ENCODE measurements at regions not wholly inside any gene's neighbourhood (a gene's known extent, or its start where the extent isn't known, plus 50 kb on each side); places are given as distances from the start of the nearest gene placed in this dataset.

GRCh38 chr9:99457981-99458380 is 235.9 kb downstream of the SEC61B start:
- WGBS (ENCODE audit: insufficient coverage, low coverage, missing lambda C conversion rate), result 0% methylated on average over 1 of the region's 1 CpG
- no TSS peak for BruUV-seq (replicated peaks)
- Histone ChIP-seq H3K9ac (ENCODE audit: insufficient read depth in 1 of 2, low read depth in 2 of 2, low read length in 2 of 2) (no peak overlapping the region), H3K27ac (ENCODE audit: extremely low read depth, low read depth, low read length) (no peak overlapping the region), H4K20me1 (replicated peaks; ENCODE audit: control insufficient read depth, insufficient read depth, low read length) (no peaks in the 10 kb centered on the region), H3K4me3 (no peak overlapping the region), H3K36me3 (ENCODE audit: control insufficient read depth, insufficient read depth, low read length) (no peaks in the 10 kb centered on the region), H3K79me2 (ENCODE audit: control insufficient read depth, insufficient read depth, low read length) (no peaks in the 10 kb centered on the region), H3K9me3 (replicated peaks; ENCODE audit: control insufficient read depth, insufficient read depth, low read depth, low read length) (no peaks in the 10 kb centered on the region), H2AFZ (ENCODE audit: low read depth, low read length) (no peak overlapping the region), H3K4me1 (replicated peaks in 1 of 2; ENCODE audit: control insufficient read depth in 2 of 2, insufficient read depth in 2 of 2, low read length in 2 of 2) (no peaks in the 10 kb centered on the region), H3K27me3 (ENCODE audit: control insufficient read depth in 2 of 2, insufficient read depth in 2 of 2, low read length in 2 of 2) (peaks cover 0 to 13% of the 10 kb centered on the region in 2 experiments; a peak in 1 of 5 replicates), H3K9me1 (ENCODE audit: control insufficient read depth, insufficient read depth, low read length) (no peaks in the 10 kb centered on the region), H3K4me2 (ENCODE audit: insufficient read depth, low read length) (no peak overlapping the region)
- ChIA-PET CTCF (ENCODE audit: low intra/inter-chr PET ratio) (no interaction called here), POLR2A (no interaction called here)
- ATAC-seq, result no peak
- in situ Hi-C loops (cut with MboI) (no loop called here), intact Hi-C loops (cut with micrococcal nuclease) (no loop called here)
- TF ChIP-seq GTF2E2 (tag; IDR thresholded peaks at IDR 0.05), result no peak
- no peak for TF ChIP-seq MAFG (tag; conservative IDR thresholded peaks at IDR 0.05)
- TF ChIP-seq KAT7 (CRISPR knock-in tag; IDR thresholded peaks at IDR 0.05; ENCODE audit: borderline replicate concordance), result no peak
- TF ChIP-seq TFAP4 (CRISPR knock-in tag; IDR thresholded peaks at IDR 0.05; ENCODE audit: borderline replicate concordance), result no peak
- no peak for TF ChIP-seq ZNF3 (CRISPR knock-in tag; IDR thresholded peaks at IDR 0.05)
- TF ChIP-seq ZBTB34 (CRISPR knock-in tag; IDR thresholded peaks at IDR 0.05), result no peak
- TF ChIP-seq MLLT1 (IDR thresholded peaks at IDR 0.05), result no peak
- no peak for TF ChIP-seq ZC3H11A (IDR thresholded peaks at IDR 0.05; ENCODE audit: low read depth, low read length)
- TF ChIP-seq HES1 (IDR thresholded peaks at IDR 0.05; ENCODE audit: low read depth), result no peak
- no peak for TF ChIP-seq ZNF551 (CRISPR knock-in tag; IDR thresholded peaks at IDR 0.05)
- no peak for TF ChIP-seq SMARCC2 (IDR thresholded peaks at IDR 0.05; ENCODE audit: low read depth)
- no peak for TF ChIP-seq ZNF184 (CRISPR knock-in tag; IDR thresholded peaks at IDR 0.05)
- TF ChIP-seq GTF2F1 (IDR thresholded peaks at IDR 0.05; ENCODE audit: low read depth, low read length), result no peak
- TF ChIP-seq DDX20 (tag; IDR thresholded peaks at IDR 0.05; ENCODE audit: low read depth), result no peak
- no peak for TF ChIP-seq RFX5 (IDR thresholded peaks at IDR 0.05; ENCODE audit: low read depth, low read length)
- DNase-seq (ENCODE audit: extremely low read depth in 1 of 4, low spot score in 3 of 4), result no peak
- FAIRE-seq, result no peak
